HG02938 (cell line): ENCODE measurements at regions not wholly inside any gene's neighbourhood (a gene's known extent, or its start where the extent isn't known, plus 50 kb on each side); places are given as distances from the start of the nearest gene placed in this dataset.
"Not testable (repeated sequence)": the region's sequence is repeated elsewhere in the genome, so short reads cannot be mapped to it uniquely, and the experiment has no call there.

ENCODE experiments used
- ATAC-seq: cut with Tn5 transposase; IDR thresholded peaks from one replicate; pipeline ENCODE4 v1.9.1; 2021; ENCODE audit warnings: mild to moderate bottlenecking, moderate library complexity; ENCODE audit not compliant: unreplicated experiment

- ATAC-seq: no peak
Observed at GRCh38 chr6:106885679-106886078, 88.8 kb downstream of the CD24 start.

GRCh38 chr6:106884576-106884975 lies 90.0 kb downstream of the CD24 start:
- no peak for ATAC-seq

DNA sequence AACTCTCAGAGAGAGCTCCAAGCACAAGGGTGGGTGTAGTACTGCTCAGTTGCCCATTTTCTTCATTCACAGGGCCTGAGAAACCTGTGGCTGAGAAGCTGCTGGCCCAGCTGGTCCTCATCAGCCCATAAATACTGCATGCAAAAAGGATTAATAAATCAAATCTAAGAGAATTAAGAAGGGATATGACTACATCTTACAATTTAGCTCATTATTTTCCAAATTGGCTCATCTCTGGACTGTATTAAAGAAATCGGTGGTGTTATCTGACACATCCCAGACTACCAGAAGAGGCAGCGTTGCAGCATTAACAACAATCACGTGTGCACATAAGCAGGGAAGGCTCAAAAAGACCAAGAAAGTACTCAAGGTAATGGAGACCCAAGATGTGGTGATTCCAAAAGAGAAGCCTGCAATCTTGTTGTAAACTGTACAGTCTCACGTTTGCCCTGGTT lies 90.7 kb downstream of the CD24 start:
- ATAC-seq: no peak

- no peak for ATAC-seq
Observed at GRCh38 chr6:106882601-106883518, 91.7 kb downstream of the CD24 start.

GRCh38 chr6:106882138-106882537 lies 92.4 kb downstream of the CD24 start:
- ATAC-seq: no peak

- no peak for ATAC-seq
Observed at GRCh38 chr6:106880952-106881351, 93.6 kb downstream of the CD24 start.

DNA sequence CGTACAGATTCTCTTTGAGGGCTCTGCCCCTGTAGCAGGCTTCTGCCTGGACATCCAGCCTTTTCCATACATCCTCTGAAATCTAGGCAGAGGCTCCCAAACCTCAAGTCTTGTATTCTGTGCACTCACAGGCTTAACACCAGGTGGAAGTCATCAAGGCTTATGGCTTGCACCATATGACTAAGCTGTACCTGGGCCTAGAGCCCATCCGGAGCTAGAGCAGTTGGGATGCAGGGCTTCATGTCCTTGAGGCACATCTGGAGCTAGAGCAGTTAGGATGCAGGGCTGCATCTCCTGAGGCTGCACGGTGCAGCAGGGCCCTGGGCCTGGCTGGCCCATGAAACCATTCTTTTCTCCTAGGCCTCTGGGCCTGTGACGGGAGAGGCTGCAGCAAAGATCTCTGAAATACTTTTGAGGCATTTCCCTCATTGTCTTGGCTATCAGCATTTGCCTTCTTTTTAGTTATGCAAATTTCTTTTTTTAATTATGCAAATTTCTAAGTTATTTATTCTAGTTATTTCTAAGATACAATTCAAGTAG lies 98.7 kb downstream of the CD24 start:
- no peak for ATAC-seq

GRCh38 chr6:106874481-106874880 lies 100.0 kb downstream of the CD24 start:
- ATAC-seq: no peak

GRCh38 chr6:106872049-106872448 lies 102.5 kb downstream of the CD24 start:
- ATAC-seq: no peak

- no peak for ATAC-seq
Observed at GRCh38 chr6:106870824-106871717, 103.5 kb downstream of the CD24 start.

- ATAC-seq: no peak
Observed at GRCh38 chr6:106870069-106870468, 104.5 kb downstream of the CD24 start.

DNA sequence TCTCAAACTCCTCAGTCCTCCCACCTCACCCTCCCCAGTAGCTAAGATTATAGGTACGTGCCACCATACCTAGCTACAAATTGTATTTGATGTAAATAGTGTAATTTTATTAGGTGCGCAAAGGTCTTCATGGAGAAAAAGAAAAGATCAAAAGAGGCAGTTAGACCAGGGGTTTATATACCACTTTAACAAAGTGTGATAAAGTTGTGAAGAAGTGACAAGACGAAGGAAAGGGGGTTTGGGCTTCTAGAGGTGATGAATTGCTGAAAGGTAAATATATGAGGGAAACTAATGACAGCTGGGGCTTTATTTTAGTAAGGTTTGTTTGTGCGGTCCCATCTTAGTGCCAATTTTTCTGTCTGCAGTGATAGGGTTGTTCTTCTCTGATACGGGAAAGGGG lies 105.3 kb downstream of the CD24 start:
- ATAC-seq: no peak

DNA sequence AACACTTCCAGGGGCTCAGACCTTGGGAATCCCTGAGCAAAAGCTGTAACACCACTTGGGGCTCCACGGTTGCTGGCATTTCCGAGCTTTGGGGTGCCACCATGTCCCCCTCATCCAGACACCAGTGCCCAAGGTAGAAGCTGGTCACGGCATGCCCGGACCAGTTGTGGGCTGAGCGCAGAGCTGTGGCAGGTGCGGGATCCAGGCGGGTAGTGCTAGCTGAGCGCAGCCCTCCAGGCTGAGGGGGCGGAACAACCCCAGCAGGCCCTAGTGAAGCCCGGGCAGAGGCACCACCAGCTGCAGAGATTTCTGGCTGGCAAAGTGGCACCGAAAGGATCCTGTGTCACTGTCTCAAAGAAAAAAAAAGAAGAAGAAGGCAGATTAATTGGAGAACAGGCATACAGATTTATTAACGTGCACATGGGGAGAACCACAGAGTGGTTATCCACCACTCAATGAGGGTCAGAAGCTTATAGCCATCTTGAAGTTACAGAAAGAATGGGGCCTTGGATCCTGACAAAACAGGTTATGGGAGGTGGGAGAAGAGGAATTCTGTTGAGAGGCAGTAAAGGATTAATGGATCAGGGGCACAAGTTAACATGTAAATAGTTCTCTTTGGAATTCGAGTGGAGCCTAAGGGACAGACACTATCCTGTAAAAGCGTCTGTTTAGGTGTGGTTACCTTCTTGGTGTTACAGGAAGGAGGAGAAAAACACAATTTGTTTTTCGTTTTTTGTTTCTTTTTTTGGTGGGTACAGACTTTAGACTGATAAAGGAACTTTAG lies 107.5 kb downstream of the CD24 start:
- no peak for ATAC-seq

GRCh38 chr6:106862858-106863257 lies 111.7 kb downstream of the CD24 start:
- no peak for ATAC-seq

GRCh38 chr6:106860940-106861339 lies 113.6 kb downstream of the CD24 start:
- ATAC-seq: no peak

DNA sequence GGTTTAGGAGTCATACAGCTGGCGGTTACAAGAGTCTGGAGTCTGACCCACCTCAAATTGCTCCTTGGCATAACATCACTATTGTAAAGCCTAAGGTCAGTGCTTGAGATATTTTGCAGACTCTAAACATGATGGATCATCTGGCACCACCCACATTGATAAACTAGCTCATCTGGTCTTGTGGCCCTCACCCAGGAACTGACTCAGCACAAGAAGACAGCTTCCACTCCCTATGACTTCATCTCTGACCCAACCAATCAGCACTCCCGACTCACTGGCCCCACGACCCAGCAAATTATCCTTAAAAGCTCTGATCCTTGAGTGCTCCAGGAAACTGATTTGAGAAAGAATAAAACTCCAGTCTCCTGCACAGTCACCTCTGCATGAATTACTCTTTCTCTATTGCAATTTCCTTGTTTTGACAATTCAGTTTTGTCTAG lies 115.9 kb downstream of the CD24 start:
- ATAC-seq: no peak

DNA sequence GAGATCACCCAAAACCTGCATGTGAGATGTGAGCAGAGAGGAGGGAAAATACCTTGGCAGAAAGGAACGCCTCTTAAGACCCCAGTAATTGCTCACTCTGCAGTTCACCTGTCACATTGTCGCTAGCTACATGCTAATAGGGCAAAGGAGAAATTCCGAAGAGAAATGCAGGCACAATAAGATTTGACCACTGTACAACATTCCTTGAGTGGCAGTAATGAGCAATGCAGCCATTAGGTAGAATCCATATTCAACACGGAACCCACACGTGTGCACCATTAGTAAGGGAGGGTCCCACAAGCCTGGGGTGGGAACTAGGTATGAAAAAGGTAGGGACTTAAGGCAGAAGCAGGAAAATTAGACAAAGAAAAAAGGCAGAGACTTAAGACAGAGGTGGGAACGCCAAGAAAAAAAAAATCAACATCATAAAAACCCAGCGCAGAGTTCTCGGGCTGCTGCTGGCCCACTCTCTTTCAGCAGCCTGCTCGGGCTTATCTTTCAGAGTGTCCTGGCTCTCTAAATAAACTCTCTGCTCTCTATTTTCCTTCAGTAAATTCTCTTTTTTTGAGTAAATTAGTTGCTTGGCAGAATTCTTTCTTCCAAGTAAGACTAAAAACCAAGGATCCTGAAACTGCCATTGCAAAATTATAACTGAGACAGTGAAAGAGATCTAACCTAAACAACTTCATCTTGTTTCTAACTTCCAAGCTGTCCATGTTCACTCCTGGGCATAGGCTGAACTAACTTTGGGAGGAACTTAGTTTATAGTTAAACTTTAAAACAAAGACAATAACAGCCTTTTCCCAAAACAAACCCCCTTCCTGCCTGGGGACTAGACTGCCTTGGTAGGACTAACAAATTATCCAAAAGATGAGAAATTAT lies 116.5 kb downstream of the CD24 start:
- ATAC-seq: no peak

- not testable (repeated sequence) for ATAC-seq
Observed at GRCh38 chr6:106857310-106857709, 117.2 kb downstream of the CD24 start.

GRCh38 chr6:106856227-106856874 lies 118.2 kb downstream of the CD24 start:
- no peak for ATAC-seq
